CD14-positive monocyte (primary cell): ENCODE measurements at regions not wholly inside any gene's neighbourhood (a gene's known extent, or its start where the extent isn't known, plus 50 kb on each side); places are given as distances from the start of the nearest gene placed in this dataset.

Experiments
- DNase-seq, 3 donors: peaks; one replicate each; pipeline ENCODE4 v3.0.0-alpha.2; 2011 to 2022
- H2AFZ ChIP-seq: 2 replicates; pipeline ENCODE4 v1.6.0; 2012; ENCODE audit warnings: mild to moderate bottlenecking, low read depth, low read length, inconsistent platforms; ENCODE audit not compliant: insufficient read depth, poor library complexity, severe bottlenecking
- H3K27ac ChIP-seq, 2 donors: 1 replicate in 1 of 2; 2 replicates in 1 of 2; pipeline ENCODE4 v1.5.1; 2012 to 2013; ENCODE audit warnings: low read length in 2 of 2, control low read depth in 1 of 2, inconsistent platforms in 1 of 2, low read depth in 1 of 2, mild to moderate bottlenecking in 1 of 2
- H3K27me3 ChIP-seq, 2 donors: one replicate each; pipeline versions ENCODE4 v1.6.0 to v1.6.1; 2011 to 2013; ENCODE audit warnings: low read length in 2 of 2; ENCODE audit not compliant: control insufficient read depth in 2 of 2, insufficient read depth in 2 of 2
- H3K36me3 ChIP-seq, 2 donors: replicated peaks in 1 of 2; 1 replicate in 1 of 2; 2 replicates in 1 of 2; pipeline versions ENCODE4 v1.5.1 to v1.6.1; 2012 to 2013; ENCODE audit warnings: low read length in 2 of 2, control low read depth in 1 of 2, inconsistent platforms in 1 of 2, mild to moderate bottlenecking in 1 of 2; ENCODE audit not compliant: insufficient read depth in 2 of 2, control insufficient read depth in 1 of 2
- H3K4me1 ChIP-seq, 2 donors: 1 replicate in 1 of 2; 2 replicates in 1 of 2; pipeline versions ENCODE4 v1.5.1 to v1.6.1; 2012 to 2013; ENCODE audit warnings: low read length in 2 of 2, control low read depth in 1 of 2, inconsistent platforms in 1 of 2, mild to moderate bottlenecking in 1 of 2, moderate library complexity in 1 of 2; ENCODE audit not compliant: insufficient read depth in 2 of 2, control insufficient read depth in 1 of 2
- H3K4me2 ChIP-seq: replicated peaks from 2 replicates; pipeline ENCODE3; 2012; ENCODE audit warnings: low read length, moderate library complexity, mild to moderate bottlenecking; ENCODE audit not compliant: poor library complexity, severe bottlenecking; ENCODE audit errors: extremely low read depth
- H3K4me3 ChIP-seq, 3 experiments: fragments of 200-600 bp in 1 of 3; sonication (generic) in 1 of 3; replicated peaks in 1 of 3; 1 replicate in 2 of 3; 2 replicates in 1 of 3; pipeline ENCODE4 v1.5.1; 2011 to 2013; ENCODE audit warnings: low read length in 3 of 3, mild to moderate bottlenecking in 3 of 3, control low read depth in 2 of 3, low read depth in 2 of 3, inconsistent platforms in 1 of 3, moderate library complexity in 1 of 3
- H3K79me2 ChIP-seq: 2 replicates; pipeline ENCODE4 v1.6.0; 2012; ENCODE audit warnings: mild to moderate bottlenecking, control low read depth, inconsistent platforms, low read length, moderate library complexity; ENCODE audit not compliant: insufficient read depth
- H3K9ac ChIP-seq: 2 replicates; pipeline ENCODE4 v1.6.0; 2017; ENCODE audit warnings: low read length, mild to moderate bottlenecking; ENCODE audit not compliant: insufficient read depth, poor library complexity, severe bottlenecking
- H3K9me3 ChIP-seq, 2 donors: replicated peaks in 1 of 2; 1 replicate in 1 of 2; 2 replicates in 1 of 2; pipeline versions ENCODE4 v1.5.1 to v1.6.1; 2012 to 2013; ENCODE audit warnings: low read length in 2 of 2, control low read depth in 1 of 2; ENCODE audit not compliant: control insufficient read depth in 1 of 2, insufficient read depth in 1 of 2
- H4K20me1 ChIP-seq: 2 replicates; pipeline ENCODE4 v1.6.0; 2012; ENCODE audit warnings: mild to moderate bottlenecking, low read length, control low read depth, moderate library complexity; ENCODE audit not compliant: insufficient read depth
- H3K27ac Mint-ChIP-seq, 7 donors: one replicate each; pipeline ENCODE4 v1.8.0; 2020; ENCODE audit warnings: mild to moderate bottlenecking in 7 of 7, mixed read lengths in 7 of 7, moderate library complexity in 6 of 7, inconsistent platforms in 2 of 7
- H3K27me3 Mint-ChIP-seq, 3 donors: one replicate each; pipeline ENCODE4 v1.8.0; 2021 to 2022; ENCODE audit warnings: low read depth in 3 of 3, mild to moderate bottlenecking in 3 of 3, mixed read lengths in 3 of 3, moderate library complexity in 3 of 3, inconsistent platforms in 1 of 3
- H3K36me3 Mint-ChIP-seq, 2 donors: one replicate each; pipeline ENCODE4 v1.8.0; 2020; ENCODE audit warnings: mixed read lengths in 2 of 2, inconsistent platforms in 1 of 2, mild to moderate bottlenecking in 1 of 2
- H3K4me1 Mint-ChIP-seq: one replicate; pipeline ENCODE4 v1.8.0; 2020; ENCODE audit warnings: mild to moderate bottlenecking, mixed read lengths
- H3K4me3 Mint-ChIP-seq, 2 donors: one replicate each; pipeline ENCODE4 v1.8.0; 2020; ENCODE audit warnings: mild to moderate bottlenecking in 2 of 2, mixed read lengths in 2 of 2, moderate library complexity in 1 of 2
- H3K9me3 Mint-ChIP-seq, 7 donors: one replicate each; pipeline ENCODE4 v1.8.0; 2020 to 2022; ENCODE audit warnings: mixed read lengths in 7 of 7, mild to moderate bottlenecking in 6 of 7, moderate library complexity in 6 of 7, inconsistent platforms in 2 of 7
- WGBS: methylation state at CpG from one replicate; pipeline ENCODE4 v1.1.5; 2013; ENCODE audit warnings: missing lambda C conversion rate; ENCODE audit not compliant: insufficient coverage; 5-methylcytosine and 5-hydroxymethylcytosine counted together
- intact Hi-C, 2 donors: fragments of 100-400 bp; cut with micrococcal nuclease; formaldehyde crosslinking; loops; one replicate each; pipeline versions ENCODE4 v1.15.0 to v1.15.1; 2023
- TF ChIP-seq, protein P1 (sequence below): fragments of 200-600 bp; IDR thresholded peaks from one replicate; pipeline ENCODE4 v1.8.0; 2022; ENCODE audit warnings: antibody characterized with exemption, mild to moderate bottlenecking

DNA sequence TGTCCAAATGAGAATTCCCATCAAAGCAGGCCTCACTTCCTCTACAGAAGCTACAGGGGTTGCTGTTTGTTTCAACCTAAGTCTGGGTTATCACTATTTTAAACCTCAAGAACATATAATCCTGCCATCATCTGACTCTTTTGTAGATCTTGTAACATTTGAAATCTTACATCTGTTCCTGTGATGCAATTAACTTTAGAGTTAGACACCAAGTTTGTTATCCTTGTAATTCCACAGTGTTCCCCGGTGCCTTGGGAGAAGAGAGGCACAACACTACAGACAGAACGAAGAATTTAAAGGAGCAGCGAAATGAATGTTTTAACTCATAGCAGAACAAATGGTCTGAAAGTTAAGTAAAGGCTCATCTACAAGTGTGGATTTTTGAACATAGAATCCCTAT lies 116.1 kb downstream of the UCHL5 start:
- Histone ChIP-seq H3K9me3 (no peaks in the 10 kb centered on the region), H3K4me1 (peaks cover 56 to 68% of the 10 kb centered on the region in 2 donors), H3K4me3 (no peak overlapping the region), H3K27me3 (no peaks in the 10 kb centered on the region), H3K79me2 (no peaks in the 10 kb centered on the region), H3K36me3 (no peaks in the 10 kb centered on the region), H3K9ac (no peak overlapping the region), H3K27ac (peak overlapping the region in 1 of 2 donors; percentile 83), H4K20me1 (no peaks in the 10 kb centered on the region), H3K4me2 (no peak overlapping the region), H2AFZ (no peak overlapping the region)
- peaks cover 7 to 8% of the 10 kb centered on the region in 2 donors for H3K36me3 Mint-ChIP-seq
- no peak overlapping the region for H3K4me3 Mint-ChIP-seq
- WGBS, result 95% methylated on average over 3 of the region's 3 CpGs
- intact Hi-C loops, result loop anchor here in 1 of 2 donors (10.0 kb wide), 1 partner anchor 338 kb away; no protein-coding TSS in a partner anchor
- no peaks in the 10 kb centered on the region for H3K9me3 Mint-ChIP-seq
- TF ChIP-seq, protein P1, sequence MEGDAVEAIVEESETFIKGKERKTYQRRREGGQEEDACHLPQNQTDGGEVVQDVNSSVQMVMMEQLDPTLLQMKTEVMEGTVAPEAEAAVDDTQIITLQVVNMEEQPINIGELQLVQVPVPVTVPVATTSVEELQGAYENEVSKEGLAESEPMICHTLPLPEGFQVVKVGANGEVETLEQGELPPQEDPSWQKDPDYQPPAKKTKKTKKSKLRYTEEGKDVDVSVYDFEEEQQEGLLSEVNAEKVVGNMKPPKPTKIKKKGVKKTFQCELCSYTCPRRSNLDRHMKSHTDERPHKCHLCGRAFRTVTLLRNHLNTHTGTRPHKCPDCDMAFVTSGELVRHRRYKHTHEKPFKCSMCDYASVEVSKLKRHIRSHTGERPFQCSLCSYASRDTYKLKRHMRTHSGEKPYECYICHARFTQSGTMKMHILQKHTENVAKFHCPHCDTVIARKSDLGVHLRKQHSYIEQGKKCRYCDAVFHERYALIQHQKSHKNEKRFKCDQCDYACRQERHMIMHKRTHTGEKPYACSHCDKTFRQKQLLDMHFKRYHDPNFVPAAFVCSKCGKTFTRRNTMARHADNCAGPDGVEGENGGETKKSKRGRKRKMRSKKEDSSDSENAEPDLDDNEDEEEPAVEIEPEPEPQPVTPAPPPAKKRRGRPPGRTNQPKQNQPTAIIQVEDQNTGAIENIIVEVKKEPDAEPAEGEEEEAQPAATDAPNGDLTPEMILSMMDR, result no peak
- no peaks in the 10 kb centered on the region for H3K27me3 Mint-ChIP-seq
- peak overlapping the region in 2 of 7 donors; percentile 92 to 97 for H3K27ac Mint-ChIP-seq
- no peak for DNase-seq
- peaks cover 57% of the 10 kb centered on the region for H3K4me1 Mint-ChIP-seq

DNA sequence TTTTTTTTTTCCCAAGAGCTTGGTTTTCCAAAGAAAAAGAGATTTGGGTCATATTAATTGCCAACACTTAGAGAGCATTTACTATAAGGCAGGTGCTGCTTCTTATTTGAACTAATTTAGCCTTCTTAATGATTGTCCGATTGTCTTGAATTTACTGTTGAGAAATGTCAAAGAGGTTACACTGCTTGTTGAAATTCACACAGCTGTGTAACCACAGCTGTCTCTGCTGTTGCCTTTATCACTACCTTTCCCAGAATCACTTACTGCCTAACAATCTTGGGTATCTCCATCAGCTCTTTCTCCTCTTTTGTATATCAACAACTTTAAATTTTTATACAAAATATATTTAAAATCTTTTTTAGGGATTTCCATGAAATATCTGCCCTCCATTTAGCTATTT lies 115.6 kb downstream of the UCHL5 start:
- H3K27ac Mint-ChIP-seq, result no peak overlapping the region
- Histone ChIP-seq H3K27me3 (no peaks in the 10 kb centered on the region), H4K20me1 (no peaks in the 10 kb centered on the region), H3K9ac (no peak overlapping the region), H3K4me1 (peaks cover 52 to 64% of the 10 kb centered on the region in 2 donors), H3K36me3 (no peaks in the 10 kb centered on the region), H3K4me3 (no peak overlapping the region), H3K27ac (no peak overlapping the region), H3K4me2 (no peak overlapping the region), H3K9me3 (no peaks in the 10 kb centered on the region), H2AFZ (no peak overlapping the region), H3K79me2 (no peaks in the 10 kb centered on the region)
- H3K9me3 Mint-ChIP-seq, result no peaks in the 10 kb centered on the region
- intact Hi-C loops, result loop anchor here in 1 of 2 donors (10.0 kb wide), 1 partner anchor 339 kb away; no protein-coding TSS in a partner anchor
- peaks cover 53% of the 10 kb centered on the region for H3K4me1 Mint-ChIP-seq
- H3K36me3 Mint-ChIP-seq, result peaks cover 7% of the 10 kb centered on the region in 2 donors
- no CpG with 5 or more reads among the region's 1 CpG for WGBS
- H3K27me3 Mint-ChIP-seq, result no peaks in the 10 kb centered on the region
- TF ChIP-seq, protein P1, result no peak
- no peak overlapping the region for H3K4me3 Mint-ChIP-seq
- no peak for DNase-seq
